ENCODE measurements at regions not wholly inside any gene's neighbourhood (a gene's known extent, or its start where the extent isn't known, plus 50 kb on each side); places are given as distances from the start of the nearest gene placed in this dataset.

GRCh38 chr7:41029072-41029499, 673.8 kb downstream of the INHBA start:
- H4K91ac ChIP-seq (ENCODE audit: insufficient read length, low read depth, low read length), result no peak overlapping the region
- H3K4me2 ChIP-seq (ENCODE audit: insufficient read depth, insufficient read length, low read length), result no peak overlapping the region
- H2BK12ac ChIP-seq (ENCODE audit: insufficient read length, low read depth, low read length), result no peak overlapping the region
- Mint-ChIP-seq H3K36me3 (ENCODE audit: insufficient read depth in 1 of 3, low read depth in 3 of 3) (no peaks in the 10 kb centered on the region), H3K4me1 (no peaks in the 10 kb centered on the region), H3K4me3 (no peak overlapping the region), H3K9me3 (no peaks in the 10 kb centered on the region), H3K27ac (no peak overlapping the region; a peak in 1 of 7 replicates), H3K27me3 (ENCODE audit: low read depth) (no peaks in the 10 kb centered on the region)
- H3K79me2 ChIP-seq (ENCODE audit: insufficient read depth, low read length), result no peaks in the 10 kb centered on the region
- no peak overlapping the region for H2BK120ac ChIP-seq (ENCODE audit: low read depth, low read length, poor library complexity, severe bottlenecking)
- H3K27ac ChIP-seq (ENCODE audit: insufficient read length, low read depth, low read length), result no peak overlapping the region
- no peak overlapping the region for H3K18ac ChIP-seq (ENCODE audit: insufficient read length, low read depth, low read length)
- H4K20me1 ChIP-seq (ENCODE audit: control insufficient read depth, insufficient read depth, insufficient read length), result no peaks in the 10 kb centered on the region
- H3K4me1 ChIP-seq (ENCODE audit: insufficient read depth, low read length), result no peaks in the 10 kb centered on the region
- no peak overlapping the region for H2AK5ac ChIP-seq (ENCODE audit: insufficient read length, low read length)
- H3T11ph ChIP-seq (ENCODE audit: low read length), result no peak overlapping the region
- no peak for TF ChIP-seq CTCF (conservative IDR thresholded peaks at IDR 0.05)
- H3K23me2 ChIP-seq (ENCODE audit: insufficient read length, low read depth, low read length, poor library complexity, severe bottlenecking), result no peaks in the 10 kb centered on the region
- H3K4ac ChIP-seq (ENCODE audit: low read depth, low read length), result no peak overlapping the region
- H4K5ac ChIP-seq (ENCODE audit: insufficient read length, low read depth, low read length), result no peak overlapping the region
- no peaks in the 10 kb centered on the region for H3K79me1 ChIP-seq (ENCODE audit: insufficient read depth, low read depth, low read length, poor library complexity, severe bottlenecking)
- H3K56ac ChIP-seq (ENCODE audit: insufficient read length, low read depth, low read length), result no peak overlapping the region
- no peak overlapping the region for H3K23ac ChIP-seq (ENCODE audit: insufficient read length, low read depth, low read length)
- H2BK15ac ChIP-seq (ENCODE audit: low read depth, low read length), result no peak overlapping the region
- no peak overlapping the region for H3K14ac ChIP-seq (ENCODE audit: insufficient read depth, low read length)
- no peaks in the 10 kb centered on the region for H3K9me3 ChIP-seq (ENCODE audit: control insufficient read depth, low read depth, low read length)
- no peak overlapping the region for H2BK20ac ChIP-seq (ENCODE audit: low read depth, low read length, poor library complexity, severe bottlenecking)
- DNase-seq, result no peak
- H4K8ac ChIP-seq (replicated peaks; ENCODE audit: insufficient read length, low read depth, low read length), result no peak overlapping the region
- no peak overlapping the region for H3K9ac ChIP-seq (ENCODE audit: extremely low read depth, insufficient read length, low read length)
- H3K27me3 ChIP-seq (ENCODE audit: insufficient read depth, low read length), result no peaks in the 10 kb centered on the region
- no CpG with 5 or more reads among the region's 5 CpGs for WGBS (ENCODE audit: extremely low coverage, insufficient read length, low lambda C conversion rate)
- no peak overlapping the region for H2BK5ac ChIP-seq (ENCODE audit: insufficient read length, low read length)
- H2AFZ ChIP-seq (ENCODE audit: low read length), result no peak overlapping the region

Measured in H9 (cell line).